ENCODE measurements at regions not wholly inside any gene's neighbourhood (a gene's known extent, or its start where the extent isn't known, plus 50 kb on each side); places are given as distances from the start of the nearest gene placed in this dataset.

GRCh38 chr5:110932755-110933488 lies 138.6 kb upstream of the TSLP start:
- no peak for DNase-seq (ENCODE audit: low read depth, low spot score)
- Mint-ChIP-seq H3K9me3 (peaks cover 9% of the 10 kb centered on the region), H3K4me3 (no peak overlapping the region), H3K27ac (ENCODE audit: unreplicated experiment) (no peak overlapping the region), H3K36me3 (ENCODE audit: low read depth) (no peaks in the 10 kb centered on the region), H3K27me3 (ENCODE audit: low read depth) (peaks cover 13% of the 10 kb centered on the region), H3K4me1 (no peaks in the 10 kb centered on the region)
- TF ChIP-seq, protein P1, sequence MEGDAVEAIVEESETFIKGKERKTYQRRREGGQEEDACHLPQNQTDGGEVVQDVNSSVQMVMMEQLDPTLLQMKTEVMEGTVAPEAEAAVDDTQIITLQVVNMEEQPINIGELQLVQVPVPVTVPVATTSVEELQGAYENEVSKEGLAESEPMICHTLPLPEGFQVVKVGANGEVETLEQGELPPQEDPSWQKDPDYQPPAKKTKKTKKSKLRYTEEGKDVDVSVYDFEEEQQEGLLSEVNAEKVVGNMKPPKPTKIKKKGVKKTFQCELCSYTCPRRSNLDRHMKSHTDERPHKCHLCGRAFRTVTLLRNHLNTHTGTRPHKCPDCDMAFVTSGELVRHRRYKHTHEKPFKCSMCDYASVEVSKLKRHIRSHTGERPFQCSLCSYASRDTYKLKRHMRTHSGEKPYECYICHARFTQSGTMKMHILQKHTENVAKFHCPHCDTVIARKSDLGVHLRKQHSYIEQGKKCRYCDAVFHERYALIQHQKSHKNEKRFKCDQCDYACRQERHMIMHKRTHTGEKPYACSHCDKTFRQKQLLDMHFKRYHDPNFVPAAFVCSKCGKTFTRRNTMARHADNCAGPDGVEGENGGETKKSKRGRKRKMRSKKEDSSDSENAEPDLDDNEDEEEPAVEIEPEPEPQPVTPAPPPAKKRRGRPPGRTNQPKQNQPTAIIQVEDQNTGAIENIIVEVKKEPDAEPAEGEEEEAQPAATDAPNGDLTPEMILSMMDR (conservative IDR thresholded peaks at IDR 0.05): no peak

- H3K27ac Mint-ChIP-seq (ENCODE audit: unreplicated experiment): no peak overlapping the region
- DNase-seq (ENCODE audit: low read depth, low spot score): no peak
- no peaks in the 10 kb centered on the region for H3K36me3 Mint-ChIP-seq (ENCODE audit: low read depth)
- peaks cover 17% of the 10 kb centered on the region for H3K27me3 Mint-ChIP-seq (ENCODE audit: low read depth)
- H3K4me1 Mint-ChIP-seq: no peaks in the 10 kb centered on the region
- H3K9me3 Mint-ChIP-seq: peaks cover 6% of the 10 kb centered on the region
- no peak overlapping the region for H3K4me3 Mint-ChIP-seq
- TF ChIP-seq, protein P1 (conservative IDR thresholded peaks at IDR 0.05): no peak
These were observed 131.4 kb upstream of the TSLP start for GRCh38 chr5:110940136-110940535.

- Mint-ChIP-seq H3K27me3 (ENCODE audit: low read depth) (peaks cover 35% of the 10 kb centered on the region), H3K36me3 (ENCODE audit: low read depth) (no peaks in the 10 kb centered on the region), H3K4me3 (no peak overlapping the region), H3K27ac (ENCODE audit: unreplicated experiment) (no peak overlapping the region), H3K9me3 (peaks cover 5% of the 10 kb centered on the region), H3K4me1 (no peaks in the 10 kb centered on the region)
- TF ChIP-seq, protein P1 (conservative IDR thresholded peaks at IDR 0.05): no peak
- no peak for DNase-seq (ENCODE audit: low read depth, low spot score)
These were observed 125.6 kb upstream of the TSLP start for GRCh38 chr5:110945874-110946436.

DNA sequence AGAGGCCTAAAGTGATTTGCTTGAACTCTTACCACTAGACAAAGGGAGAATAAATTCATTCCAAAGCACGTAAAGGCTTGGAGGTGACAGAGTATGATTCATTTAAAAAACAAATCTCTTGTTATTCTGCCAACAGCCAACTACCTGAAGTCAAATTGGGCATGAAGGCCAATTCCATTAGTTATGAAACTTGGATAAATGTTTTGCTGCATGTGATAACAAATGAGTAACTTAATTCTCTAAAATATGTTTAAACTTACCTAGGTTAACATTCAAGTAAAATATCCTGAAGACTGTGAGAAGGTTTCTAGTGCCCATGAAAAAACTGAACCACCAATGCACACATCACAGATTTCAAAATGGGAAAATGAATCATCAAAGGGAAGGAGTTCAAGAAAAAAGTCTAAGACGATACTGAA lies 120.1 kb upstream of the TSLP start:
- no peaks in the 10 kb centered on the region for H3K4me1 Mint-ChIP-seq
- no peak overlapping the region for H3K27ac Mint-ChIP-seq (ENCODE audit: unreplicated experiment)
- TF ChIP-seq, protein P1 (conservative IDR thresholded peaks at IDR 0.05): no peak
- H3K27me3 Mint-ChIP-seq (ENCODE audit: low read depth): peaks cover 25% of the 10 kb centered on the region
- DNase-seq (ENCODE audit: low read depth, low spot score): no peak
- no peaks in the 10 kb centered on the region for H3K36me3 Mint-ChIP-seq (ENCODE audit: low read depth)
- H3K4me3 Mint-ChIP-seq: no peak overlapping the region
- peaks cover 10% of the 10 kb centered on the region for H3K9me3 Mint-ChIP-seq

DNA sequence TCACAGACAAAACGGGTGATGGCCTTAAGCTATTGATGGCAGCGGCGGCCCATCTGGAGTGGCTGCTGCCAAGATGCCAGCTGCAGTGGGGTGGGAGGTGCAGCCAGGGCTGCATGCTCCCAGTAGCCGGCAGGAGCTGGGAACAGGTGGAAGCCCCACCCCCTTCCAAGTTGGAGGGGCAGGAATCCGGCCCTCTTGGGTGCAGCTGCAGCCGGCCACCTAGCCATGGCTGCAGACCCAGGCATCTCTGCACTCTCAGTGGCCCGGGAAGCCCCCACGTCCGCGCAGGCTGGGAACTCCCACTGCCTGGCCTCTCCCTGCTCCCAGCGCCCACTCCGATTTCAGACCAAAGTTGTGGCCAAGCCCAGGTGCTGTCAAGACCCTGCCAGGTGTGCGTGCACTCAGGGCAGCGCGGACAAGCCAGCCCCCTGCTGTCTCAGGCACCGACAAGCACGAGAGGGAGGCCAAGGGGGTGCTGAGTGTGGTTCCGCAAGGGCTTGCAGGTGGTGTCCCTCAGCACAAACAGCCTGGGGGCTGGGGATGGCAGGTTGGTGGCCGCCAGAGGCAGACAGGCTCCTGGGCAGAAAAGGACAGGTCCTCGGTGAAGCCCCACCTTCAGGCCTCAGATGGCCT lies 115.1 kb upstream of the TSLP start:
- Mint-ChIP-seq H3K9me3 (peaks cover 5% of the 10 kb centered on the region), H3K27ac (ENCODE audit: unreplicated experiment) (no peak overlapping the region), H3K36me3 (ENCODE audit: low read depth) (no peaks in the 10 kb centered on the region), H3K4me3 (no peak overlapping the region), H3K27me3 (ENCODE audit: low read depth) (peaks cover 15% of the 10 kb centered on the region), H3K4me1 (no peaks in the 10 kb centered on the region)
- TF ChIP-seq, protein P1 (conservative IDR thresholded peaks at IDR 0.05): no peak
- no peak for DNase-seq (ENCODE audit: low read depth, low spot score)
